Central memory CD8-positive, alpha-beta T cell (primary cell): ENCODE measurements at regions not wholly inside any gene's neighbourhood (a gene's known extent, or its start where the extent isn't known, plus 50 kb on each side); places are given as distances from the start of the nearest gene placed in this dataset.
"Not testable (repeated sequence)": the region's sequence is repeated elsewhere in the genome, so short reads cannot be mapped to it uniquely, and the experiment has no call there.

Experiments used
- ATAC-seq: fragments of 150-1000 bp; cut with Tn5 transposase; replicated peaks from 2 replicates; pipeline ENCODE4 v1.10.0; 2022; ENCODE audit warnings: mild to moderate bottlenecking, moderate FRiP score, moderate number of reproducible peaks; ENCODE audit not compliant: poor library complexity, severe bottlenecking; ENCODE audit errors: extremely low read depth
- DNase-seq, 2 donors: peaks; one replicate each; pipeline ENCODE4 v3.0.0; 2021; ENCODE audit warnings: low spot score in 2 of 2
- H3K27ac Mint-ChIP-seq: one replicate; pipeline ENCODE4 v1.8.0; 2022; ENCODE audit warnings: low read depth, mild to moderate bottlenecking, moderate library complexity, mixed read lengths
- H3K27me3 Mint-ChIP-seq: one replicate; pipeline ENCODE4 v1.8.0; 2022; ENCODE audit warnings: mixed read lengths
- H3K36me3 Mint-ChIP-seq: one replicate; pipeline ENCODE4 v1.8.0; 2022; ENCODE audit warnings: mild to moderate bottlenecking, moderate library complexity, mixed read lengths; ENCODE audit not compliant: insufficient read depth
- H3K4me1 Mint-ChIP-seq: one replicate; pipeline ENCODE4 v1.8.0; 2022; ENCODE audit warnings: mixed read lengths
- H3K4me3 Mint-ChIP-seq: one replicate; pipeline ENCODE4 v1.8.0; 2022; ENCODE audit warnings: mild to moderate bottlenecking, moderate library complexity, mixed read lengths
- H3K9me3 Mint-ChIP-seq: one replicate; pipeline ENCODE4 v1.8.0; 2022; ENCODE audit warnings: mixed read lengths

DNA sequence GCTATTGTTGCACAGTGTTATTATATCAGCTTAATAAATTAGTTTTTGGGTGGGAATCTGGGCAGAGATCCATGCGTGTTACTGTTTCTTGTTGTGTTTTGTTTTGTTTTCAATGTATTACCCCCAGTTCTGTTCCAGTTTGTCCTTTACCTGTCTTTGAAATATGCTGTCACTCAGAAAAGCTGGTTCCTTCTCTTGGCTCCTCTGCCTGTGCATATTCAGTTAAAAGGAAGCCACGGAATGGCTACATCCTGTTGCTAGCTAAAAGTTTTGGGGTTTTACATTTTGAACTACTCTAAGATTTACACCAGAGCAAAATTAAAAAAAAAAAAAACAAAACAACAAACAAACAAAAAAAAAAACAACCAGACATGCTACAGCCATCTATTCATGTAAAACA lies 374.9 kb upstream of the RORB start:
- Mint-ChIP-seq H3K27ac (no peak overlapping the region), H3K9me3 (peaks cover 7% of the 10 kb centered on the region), H3K4me3 (no peak overlapping the region), H3K36me3 (no peaks in the 10 kb centered on the region), H3K27me3 (no peaks in the 10 kb centered on the region), H3K4me1 (no peaks in the 10 kb centered on the region)
- no peak for ATAC-seq
- no peak for DNase-seq

GRCh38 chr9:74122661-74123060 lies 374.5 kb upstream of the RORB start:
- H3K27me3 Mint-ChIP-seq, result no peaks in the 10 kb centered on the region
- no peaks in the 10 kb centered on the region for H3K4me1 Mint-ChIP-seq
- no peak overlapping the region for H3K4me3 Mint-ChIP-seq
- H3K36me3 Mint-ChIP-seq, result no peaks in the 10 kb centered on the region
- ATAC-seq (no peak), DNase-seq (no peak)
- peaks cover 12% of the 10 kb centered on the region for H3K9me3 Mint-ChIP-seq
- no peak overlapping the region for H3K27ac Mint-ChIP-seq

- no peak overlapping the region for H3K4me3 Mint-ChIP-seq
- no peaks in the 10 kb centered on the region for H3K27me3 Mint-ChIP-seq
- H3K4me1 Mint-ChIP-seq, result no peaks in the 10 kb centered on the region
- H3K9me3 Mint-ChIP-seq, result peaks cover 27% of the 10 kb centered on the region
- H3K27ac Mint-ChIP-seq, result no peak overlapping the region
- no peaks in the 10 kb centered on the region for H3K36me3 Mint-ChIP-seq
- ATAC-seq (no peak), DNase-seq (no peak)
Observed at GRCh38 chr9:74125941-74126340, 371.2 kb upstream of the RORB start.

DNA sequence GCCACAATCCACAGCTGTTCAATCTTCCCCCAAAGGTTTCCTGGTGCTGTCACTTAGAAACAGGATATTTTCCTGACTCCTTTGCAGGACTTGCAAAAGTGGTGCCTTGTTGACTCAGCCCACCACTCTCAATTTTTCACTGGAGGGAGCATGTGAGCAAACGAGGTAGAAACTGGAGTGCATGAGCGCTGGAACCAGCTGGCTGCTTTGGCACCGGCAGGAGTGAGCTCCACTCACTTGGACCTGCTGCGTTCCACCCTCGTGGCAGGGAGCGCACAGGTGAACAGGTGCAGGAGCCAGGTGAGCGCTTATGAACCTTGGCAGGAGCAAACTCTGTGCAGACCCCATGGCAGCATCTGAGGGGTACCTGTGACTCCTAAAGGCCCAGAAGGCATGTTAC lies 364.1 kb upstream of the RORB start:
- H3K4me3 Mint-ChIP-seq, result no peak overlapping the region
- DNase-seq, result no peak
- no peak overlapping the region for H3K27ac Mint-ChIP-seq
- H3K4me1 Mint-ChIP-seq, result no peaks in the 10 kb centered on the region
- H3K27me3 Mint-ChIP-seq, result no peaks in the 10 kb centered on the region
- ATAC-seq, result no peak
- H3K36me3 Mint-ChIP-seq, result no peaks in the 10 kb centered on the region
- H3K9me3 Mint-ChIP-seq, result peaks cover 32% of the 10 kb centered on the region

GRCh38 chr9:74133921-74134320 lies 363.2 kb upstream of the RORB start:
- Mint-ChIP-seq H3K36me3 (no peaks in the 10 kb centered on the region), H3K4me3 (no peak overlapping the region), H3K27ac (no peak overlapping the region), H3K9me3 (peaks cover 28% of the 10 kb centered on the region), H3K4me1 (no peaks in the 10 kb centered on the region), H3K27me3 (no peaks in the 10 kb centered on the region)
- DNase-seq (no peak), ATAC-seq (no peak)

- peaks cover 15% of the 10 kb centered on the region for H3K9me3 Mint-ChIP-seq
- H3K4me3 Mint-ChIP-seq, result no peak overlapping the region
- no peaks in the 10 kb centered on the region for H3K4me1 Mint-ChIP-seq
- no peaks in the 10 kb centered on the region for H3K36me3 Mint-ChIP-seq
- no peak overlapping the region for H3K27ac Mint-ChIP-seq
- no peaks in the 10 kb centered on the region for H3K27me3 Mint-ChIP-seq
- no peak for DNase-seq
- ATAC-seq, result no peak
Observed at GRCh38 chr9:74138182-74138581, 359.0 kb upstream of the RORB start.

DNA sequence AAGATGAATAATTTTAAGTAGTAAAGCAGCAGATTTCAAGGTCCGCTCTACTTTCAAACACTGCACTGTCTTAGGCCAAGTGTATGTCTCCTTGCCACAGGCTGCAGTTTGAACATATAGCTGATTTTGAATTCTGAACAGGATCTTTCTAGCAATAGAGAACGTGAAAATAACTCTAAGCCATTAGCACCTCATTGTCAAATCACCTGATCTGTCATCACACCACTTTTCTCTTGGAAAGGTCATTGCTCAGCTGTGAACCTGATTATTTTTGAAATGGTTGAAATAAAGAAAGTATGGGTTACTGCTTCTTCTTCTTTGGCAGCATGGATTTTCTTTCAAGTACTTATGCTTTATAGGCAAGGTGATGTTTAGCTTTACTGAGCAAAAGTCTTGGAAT lies 357.0 kb upstream of the RORB start:
- H3K4me3 Mint-ChIP-seq, result no peak overlapping the region
- H3K36me3 Mint-ChIP-seq, result no peaks in the 10 kb centered on the region
- no peak overlapping the region for H3K27ac Mint-ChIP-seq
- H3K27me3 Mint-ChIP-seq, result no peaks in the 10 kb centered on the region
- DNase-seq (no peak), ATAC-seq (no peak)
- no peaks in the 10 kb centered on the region for H3K4me1 Mint-ChIP-seq
- H3K9me3 Mint-ChIP-seq, result peaks cover 6% of the 10 kb centered on the region

GRCh38 chr9:74147906-74148305 lies 349.2 kb upstream of the RORB start:
- peaks cover 23% of the 10 kb centered on the region for H3K9me3 Mint-ChIP-seq
- DNase-seq, result no peak
- H3K4me3 Mint-ChIP-seq, result no peak overlapping the region
- H3K36me3 Mint-ChIP-seq, result no peaks in the 10 kb centered on the region
- no peak overlapping the region for H3K27ac Mint-ChIP-seq
- H3K27me3 Mint-ChIP-seq, result no peaks in the 10 kb centered on the region
- ATAC-seq, result no peak
- no peaks in the 10 kb centered on the region for H3K4me1 Mint-ChIP-seq

DNA sequence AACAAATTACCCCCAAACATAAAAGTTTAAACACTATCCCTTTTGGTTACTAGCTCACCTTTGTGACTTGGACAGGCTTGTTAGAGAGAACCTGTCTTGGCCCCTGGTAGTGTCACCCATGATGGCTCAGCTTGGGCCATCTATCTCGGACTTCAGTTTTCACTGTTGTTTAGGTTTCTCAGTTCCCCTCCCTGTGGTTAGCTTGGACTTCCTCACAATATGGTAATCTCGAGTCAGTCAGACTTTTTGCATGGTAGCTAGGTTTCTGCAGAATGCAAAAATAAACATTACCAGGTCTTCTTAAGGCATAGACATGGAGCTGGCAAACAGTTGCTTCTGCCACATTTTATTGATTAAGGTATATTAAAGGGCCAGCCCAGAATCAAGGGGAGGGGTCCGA lies 324.3 kb upstream of the RORB start:
- H3K9me3 Mint-ChIP-seq, result peaks cover 17% of the 10 kb centered on the region
- H3K4me3 Mint-ChIP-seq, result no peak overlapping the region
- DNase-seq, result no peak
- no peak for ATAC-seq
- no peak overlapping the region for H3K27ac Mint-ChIP-seq
- H3K36me3 Mint-ChIP-seq, result no peaks in the 10 kb centered on the region
- no peaks in the 10 kb centered on the region for H3K27me3 Mint-ChIP-seq
- H3K4me1 Mint-ChIP-seq, result no peaks in the 10 kb centered on the region

- Mint-ChIP-seq H3K4me1 (no peaks in the 10 kb centered on the region), H3K36me3 (no peaks in the 10 kb centered on the region), H3K4me3 (no peak overlapping the region), H3K9me3 (peaks cover 15% of the 10 kb centered on the region), H3K27ac (no peak overlapping the region), H3K27me3 (no peaks in the 10 kb centered on the region)
- ATAC-seq (no peak), DNase-seq (no peak)
Observed at GRCh38 chr9:74173284-74173683, 323.9 kb upstream of the RORB start.

DNA sequence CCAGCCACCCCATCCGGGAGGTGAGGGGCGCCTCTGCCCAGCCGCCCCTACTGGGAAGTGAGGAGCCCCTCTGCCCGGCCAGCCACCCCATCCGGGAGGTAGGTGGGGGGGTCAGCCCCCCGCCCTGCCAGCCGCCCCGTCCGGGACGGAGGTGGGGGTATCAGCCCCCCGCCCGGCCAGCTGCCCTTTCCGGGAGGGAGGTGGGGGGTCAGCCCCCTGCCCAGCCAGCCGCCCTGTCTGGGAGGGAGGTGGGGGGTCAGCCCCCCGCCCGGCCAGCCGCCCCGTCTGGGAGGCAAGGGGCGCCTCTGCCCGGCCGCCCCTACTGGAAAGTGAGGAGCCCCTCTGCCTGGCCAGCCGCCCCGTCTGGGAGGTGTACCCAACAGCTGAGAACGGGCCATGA lies 299.4 kb upstream of the RORB start:
- not testable (repeated sequence) for H3K4me1 Mint-ChIP-seq, H3K36me3 Mint-ChIP-seq, DNase-seq, ATAC-seq, H3K9me3 Mint-ChIP-seq, H3K27me3 Mint-ChIP-seq, H3K4me3 Mint-ChIP-seq, H3K27ac Mint-ChIP-seq

- H3K27ac Mint-ChIP-seq, result no peak overlapping the region
- H3K27me3 Mint-ChIP-seq, result no peaks in the 10 kb centered on the region
- peaks cover 6% of the 10 kb centered on the region for H3K9me3 Mint-ChIP-seq
- ATAC-seq, result no peak
- no peak for DNase-seq
- no peaks in the 10 kb centered on the region for H3K4me1 Mint-ChIP-seq
- no peaks in the 10 kb centered on the region for H3K36me3 Mint-ChIP-seq
- no peak overlapping the region for H3K4me3 Mint-ChIP-seq
Observed at GRCh38 chr9:74205056-74205455, 292.1 kb upstream of the RORB start.

GRCh38 chr9:74218385-74219063 lies 278.6 kb upstream of the RORB start:
- H3K27ac Mint-ChIP-seq, result no peak overlapping the region
- H3K9me3 Mint-ChIP-seq, result peaks cover 29% of the 10 kb centered on the region
- no peak for ATAC-seq
- no peaks in the 10 kb centered on the region for H3K4me1 Mint-ChIP-seq
- no peak for DNase-seq
- peaks cover 1% of the 10 kb centered on the region for H3K36me3 Mint-ChIP-seq
- no peaks in the 10 kb centered on the region for H3K27me3 Mint-ChIP-seq
- no peak overlapping the region for H3K4me3 Mint-ChIP-seq

GRCh38 chr9:74220327-74220726 lies 276.8 kb upstream of the RORB start:
- Mint-ChIP-seq H3K36me3 (peaks cover 1% of the 10 kb centered on the region), H3K4me1 (no peaks in the 10 kb centered on the region), H3K4me3 (no peak overlapping the region), H3K27me3 (no peaks in the 10 kb centered on the region), H3K9me3 (peaks cover 24% of the 10 kb centered on the region), H3K27ac (no peak overlapping the region)
- DNase-seq, result no peak
- ATAC-seq, result no peak
